K562 (cell line): ENCODE measurements at regions not wholly inside any gene's neighbourhood (a gene's known extent, or its start where the extent isn't known, plus 50 kb on each side); places are given as distances from the start of the nearest gene placed in this dataset.

ENCODE experiments used
- ATAC-seq: fragments of 200-7000 bp; cut with Tn5 transposase; 3 replicates; pipeline ENCODE4 v1.9.1; 2020; ENCODE audit warnings: moderate library complexity
- BruUV-seq: library from RNA; stranded (reverse); fragments of 400-500 nt; replicated peaks from 2 replicates; lab custom pipeline; 2021; lab: Mats Ljungman, UMichigan
- CTCF ChIA-PET: fragments of 300-600 bp; formaldehyde crosslinking; extraction: SDS; loops from one replicate; lab custom pipeline; 2021; ENCODE audit warnings: low intra/inter-chr PET ratio; lab: Yijun Ruan, JAX
- POLR2A ChIA-PET: fragments of 300-600, 350-650 bp; sonication (Branson Sonifier 250); formaldehyde crosslinking; extraction: SDS; loops from one replicate; lab custom pipeline; 2021; ENCODE audit warnings: antibody characterized with exemption, inconsistent platforms; lab: Yijun Ruan, JAX
- DNase-seq, 4 experiments: peaks; one replicate each; pipeline versions ENCODE4 v3.0.0 to v3.0.0-alpha.2; 2011 to 2018; ENCODE audit warnings: low spot score in 3 of 4, mixed read lengths in 3 of 4; ENCODE audit errors: extremely low read depth in 1 of 4
- FAIRE-seq: peaks from 2 replicates; lab custom pipeline; 2011; peaks lifted over from hg19 to GRCh38; lab: Jason Lieb, UNC
- H2AFZ ChIP-seq: 2 replicates; pipeline ENCODE4 v1.6.0; 2011; ENCODE audit warnings: low read depth, low read length, control low read depth, inconsistent platforms
- H3K27ac ChIP-seq: fragments of 200-600 bp; 3 replicates; pipeline ENCODE4 v1.8.0; 2011; ENCODE audit warnings: low read depth, mild to moderate bottlenecking, control low read depth, inconsistent platforms, low read length, moderate library complexity, mixed read lengths; ENCODE audit errors: extremely low read depth
- H3K27me3 ChIP-seq, 2 experiments: fragments of 300-600 bp in 1 of 2; 2 replicates in 1 of 2; 3 replicates in 1 of 2; pipeline versions ENCODE4 v1.6.0 to v1.8.0; 2011; ENCODE audit warnings: inconsistent platforms in 2 of 2, low read length in 2 of 2, mild to moderate bottlenecking in 1 of 2, mixed read lengths in 1 of 2, moderate library complexity in 1 of 2; ENCODE audit not compliant: control insufficient read depth in 2 of 2, insufficient read depth in 2 of 2
- H3K36me3 ChIP-seq: fragments of 300-600 bp; 3 replicates; pipeline ENCODE4 v1.8.0; 2011; ENCODE audit warnings: mild to moderate bottlenecking, low read length, inconsistent platforms; ENCODE audit not compliant: control insufficient read depth, insufficient read depth
- H3K4me1 ChIP-seq, 2 experiments: fragments of 200-600 bp in 1 of 2; replicated peaks in 1 of 2; 2 replicates in 1 of 2; 3 replicates in 1 of 2; pipeline versions ENCODE4 v1.5.1 to v1.8.0; 2011; ENCODE audit warnings: inconsistent platforms in 2 of 2, low read length in 2 of 2, mild to moderate bottlenecking in 1 of 2, mixed read lengths in 1 of 2, moderate library complexity in 1 of 2; ENCODE audit not compliant: control insufficient read depth in 2 of 2, insufficient read depth in 2 of 2
- H3K4me2 ChIP-seq: 2 replicates; pipeline ENCODE4 v1.6.1; 2011; ENCODE audit warnings: low read length, control low read depth, inconsistent platforms, mixed read lengths; ENCODE audit not compliant: insufficient read depth
- H3K4me3 ChIP-seq: fragments of 200-600 bp; sonication (generic), shearing (Covaris generic); 2 replicates; pipeline ENCODE4 v1.5.1; 2016; ENCODE audit warnings: control low read depth, inconsistent platforms
- H3K79me2 ChIP-seq: fragments of 200-600 bp; 3 replicates; pipeline ENCODE4 v1.8.0; 2011; ENCODE audit warnings: low read length, inconsistent platforms; ENCODE audit not compliant: control insufficient read depth, insufficient read depth
- H3K9ac ChIP-seq, 2 experiments: 2 replicates each; pipeline versions ENCODE4 v1.6.0 to v1.6.1; 2011; ENCODE audit warnings: low read depth in 2 of 2, low read length in 2 of 2, control low read depth in 1 of 2, inconsistent platforms in 1 of 2, mild to moderate bottlenecking in 1 of 2, mixed read lengths in 1 of 2; ENCODE audit not compliant: insufficient read depth in 1 of 2
- H3K9me1 ChIP-seq: one replicate; pipeline ENCODE4 v1.6.0; 2011; ENCODE audit warnings: inconsistent platforms, mild to moderate bottlenecking, low read length, moderate library complexity; ENCODE audit not compliant: control insufficient read depth, insufficient read depth
- H3K9me3 ChIP-seq: replicated peaks from 2 replicates; pipeline ENCODE4 v1.5.1; 2011; ENCODE audit warnings: low read depth, low read length, inconsistent platforms; ENCODE audit not compliant: control insufficient read depth, insufficient read depth
- H4K20me1 ChIP-seq: replicated peaks from 2 replicates; pipeline ENCODE4 v1.6.1; 2011; ENCODE audit warnings: low read length, inconsistent platforms, mixed read lengths; ENCODE audit not compliant: control insufficient read depth, insufficient read depth
- BRD4 ChIP-seq: fragments of 200-600 bp; sonication (generic); IDR thresholded peaks from 2 replicates; pipeline ENCODE4 v1.6.1; 2017; ENCODE audit warnings: inconsistent platforms
- CEBPG ChIP-seq, 3 experiments: fragments of 200-800 bp in 1 of 3; sonication (Bioruptor generic) in 1 of 3; sonication (generic) in 1 of 3; formaldehyde crosslinking in 1 of 3; IDR thresholded peaks in 2 of 3; conservative IDR thresholded peaks in 1 of 3; 2 replicates each; pipeline versions ENCODE4 v1.6.1 to v1.8.0; 2016 to 2022; ENCODE audit warnings: missing compliant biosample characterization in 2 of 3, missing genetic modification characterization in 2 of 3, mild to moderate bottlenecking in 1 of 3, missing genetic modification reagents in 1 of 3
- HMG20B ChIP-seq: fragments of 250-450 bp; sonication (Bioruptor Pico); IDR thresholded peaks from 2 replicates; pipeline ENCODE4 v1.5.0; 2021; ENCODE audit warnings: mild to moderate bottlenecking
- IRF1 ChIP-seq: sonication (generic); formaldehyde crosslinking; IDR thresholded peaks from 2 replicates; pipeline ENCODE4 v1.8.0; 2022; ENCODE audit warnings: missing genetic modification reagents, mild to moderate bottlenecking, borderline replicate concordance
- LCOR ChIP-seq: sonication (generic); formaldehyde crosslinking; IDR thresholded peaks from 2 replicates; pipeline ENCODE4 v1.8.0; 2022; ENCODE audit warnings: mild to moderate bottlenecking, missing genetic modification reagents
- RNF219 ChIP-seq: fragments of 250-450 bp; sonication (Bioruptor Pico); IDR thresholded peaks from 2 replicates; pipeline ENCODE4 v1.5.0; 2022; ENCODE audit warnings: mild to moderate bottlenecking
- YY1 ChIP-seq, 3 experiments: IDR thresholded peaks; 2 replicates each; pipeline ENCODE4 v1.6.1; 2011; ENCODE audit warnings: low read length in 2 of 3, mild to moderate bottlenecking in 2 of 3, moderate library complexity in 2 of 3, borderline replicate concordance in 1 of 3, control low read depth in 1 of 3, low read depth in 1 of 3; ENCODE audit not compliant: insufficient read depth in 3 of 3, insufficient replicate concordance in 2 of 3, control insufficient read depth in 1 of 3, insufficient read length in 1 of 3; ENCODE audit errors: extremely low read depth in 1 of 3
- ZBTB8A ChIP-seq: fragments of 450-650 bp; IDR thresholded peaks from 2 replicates; pipeline ENCODE4 v1.6.1; 2018; ENCODE audit warnings: mild to moderate bottlenecking, moderate library complexity; ENCODE audit not compliant: partially characterized antibody
- ZNF311 ChIP-seq: fragments of 250-450 bp; sonication (Bioruptor Pico); IDR thresholded peaks from 2 replicates; pipeline ENCODE4 v1.4.0; 2020; ENCODE audit warnings: mild to moderate bottlenecking, moderate library complexity
- ZNF384 ChIP-seq: IDR thresholded peaks from 2 replicates; pipeline ENCODE4 v1.6.1; 2012; ENCODE audit warnings: low read depth, low read length, improper control_type of control experiment
- ZNF764 ChIP-seq: fragments of 250-450 bp; sonication (Bioruptor Pico); IDR thresholded peaks from 2 replicates; pipeline ENCODE4 v1.4.0; 2020; ENCODE audit warnings: low read depth, mild to moderate bottlenecking, moderate library complexity
- WGBS: fragments of 100-300 bp; shearing (Covaris generic); methylation state at CpG from one replicate; pipeline ENCODE4 v1.1.6; 2016; ENCODE audit warnings: low coverage, mixed read lengths; ENCODE audit not compliant: insufficient coverage; ENCODE audit errors: missing lambda C conversion rate; 5-methylcytosine and 5-hydroxymethylcytosine counted together
- in situ Hi-C: fragments of 300-500 bp; cut with MboI; formaldehyde crosslinking; loops from 4 replicates; pipeline ENCODE4 v1.15.0; 2018; ENCODE audit warnings: inconsistent platforms, mixed read lengths
- intact Hi-C: fragments of 100-400 bp; cut with micrococcal nuclease; formaldehyde crosslinking; loops from 2 replicates; pipeline ENCODE4 v1.14.2; 2022

DNA sequence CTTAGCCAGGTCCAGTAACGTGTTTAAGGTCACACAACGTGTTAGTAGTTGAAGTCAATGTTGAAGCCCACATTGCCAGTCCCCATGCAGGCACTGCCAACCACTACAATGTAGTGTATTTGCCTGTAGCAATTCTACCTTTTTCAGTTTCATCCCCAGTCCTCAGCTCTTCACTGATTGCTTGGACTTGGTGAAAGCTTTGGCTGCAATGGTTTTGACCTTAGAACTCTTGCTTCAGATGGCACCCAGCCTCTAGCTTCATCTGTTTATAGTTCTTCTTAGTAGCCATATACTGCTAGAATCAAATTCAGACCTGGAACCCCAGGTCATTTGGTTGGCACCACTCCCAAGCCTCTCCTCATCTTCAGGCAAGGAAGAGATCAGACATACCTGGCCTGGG lies 345.4 kb upstream of the SEMA6D start:
- no TSS peak for BruUV-seq
- no peak for FAIRE-seq
- ChIA-PET CTCF (no interaction called here), POLR2A (no interaction called here)
- Histone ChIP-seq H3K36me3 (no peaks in the 10 kb centered on the region), H3K4me2 (no peak overlapping the region), H3K4me3 (no peak overlapping the region), H3K79me2 (no peaks in the 10 kb centered on the region), H3K9me1 (no peaks in the 10 kb centered on the region), H3K27ac (no peak overlapping the region), H4K20me1 (no peaks in the 10 kb centered on the region), H2AFZ (no peak overlapping the region), H3K9me3 (no peaks in the 10 kb centered on the region), H3K4me1 (no peaks in the 10 kb centered on the region), H3K27me3 (no peaks in the 10 kb centered on the region), H3K9ac (no peak overlapping the region)
- DNase-seq, result no peak
- TF ChIP-seq CEBPG (CRISPR knock-in tag; IDR thresholded peaks at IDR 0.05), result no peak
- no peak for TF ChIP-seq CEBPG (tag; conservative IDR thresholded peaks at IDR 0.05 in 1 of 2, IDR thresholded peaks at IDR 0.05 in 1 of 2)
- no peak for TF ChIP-seq BRD4
- no peak for TF ChIP-seq ZBTB8A
- TF ChIP-seq ZNF311 (CRISPR knock-in tag), result no peak
- no peak for TF ChIP-seq YY1 (IDR thresholded peaks at IDR 0.05; ENCODE audit: borderline replicate concordance in 1 of 3, control insufficient read depth in 1 of 3, extremely low read depth in 1 of 3, insufficient read depth in 3 of 3, insufficient read length in 1 of 3, insufficient replicate concordance in 2 of 3, low read depth in 1 of 3, low read length in 2 of 3)
- no peak for TF ChIP-seq ZNF384
- no peak for TF ChIP-seq RNF219 (CRISPR knock-in tag)
- TF ChIP-seq IRF1, result no peak
- TF ChIP-seq LCOR (CRISPR knock-in tag), result no peak
- no peak for TF ChIP-seq ZNF764 (CRISPR knock-in tag)
- TF ChIP-seq HMG20B (CRISPR knock-in tag), result no peak
- in situ Hi-C loops (no loop called here), intact Hi-C loops (no loop called here)
- WGBS, result 2% methylated on average over 2 of the region's 2 CpGs
- ATAC-seq, result no peak
